ENCODE measurements at regions not wholly inside any gene's neighbourhood (a gene's known extent, or its start where the extent isn't known, plus 50 kb on each side); places are given as distances from the start of the nearest gene placed in this dataset.

GRCh38 chr4:79820427-79820826 is 252.6 kb downstream of the ANTXR2 start:
- no peak for TF ChIP-seq EZH2 (IDR thresholded peaks at IDR 0.05; ENCODE audit: borderline replicate concordance, low read depth, low read length, poor library complexity, severe bottlenecking)
- no peak for TF ChIP-seq CTCF (conservative IDR thresholded peaks at IDR 0.05; ENCODE audit: low read depth, low read length)

Data from A673 (cell line).